ENCODE measurements at regions not wholly inside any gene's neighbourhood (a gene's known extent, or its start where the extent isn't known, plus 50 kb on each side); places are given as distances from the start of the nearest gene placed in this dataset.
A peak's percentile ranks its signal among the peaks of the same experiment; 100 is the strongest.
"Not testable (repeated sequence)": the region's sequence is repeated elsewhere in the genome, so short reads cannot be mapped to it uniquely, and the experiment has no call there.

DNA sequence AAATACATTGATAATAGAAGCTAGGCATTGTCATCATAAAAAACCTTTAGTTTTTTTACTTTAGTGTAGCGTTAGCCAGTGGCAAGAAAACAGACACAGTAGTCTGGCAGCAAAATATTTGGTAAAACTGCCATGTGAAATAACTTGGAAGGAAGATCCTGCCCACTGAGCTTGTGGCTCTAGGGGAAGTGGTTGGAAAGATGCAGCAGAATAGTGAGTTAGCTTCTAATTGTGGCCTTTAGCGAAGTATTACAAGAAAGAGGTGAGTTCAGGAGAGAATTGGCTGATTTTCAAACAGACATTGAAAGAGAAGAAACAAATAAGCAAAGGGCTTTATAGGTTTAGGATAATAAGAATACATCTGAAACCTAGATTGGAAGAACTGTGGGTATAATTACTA is 1887.8 kb upstream of the CELF4 start:
- no peak for DNase-seq

GRCh38 chr18:39450958-39451357 is 1885.4 kb upstream of the CELF4 start:
- no peak for DNase-seq

GRCh38 chr18:39449566-39449965 is 1884.0 kb upstream of the CELF4 start:
- DNase-seq, result no peak

GRCh38 chr18:39448942-39449341 is 1883.3 kb upstream of the CELF4 start:
- peak; percentile 15 for DNase-seq

DNA sequence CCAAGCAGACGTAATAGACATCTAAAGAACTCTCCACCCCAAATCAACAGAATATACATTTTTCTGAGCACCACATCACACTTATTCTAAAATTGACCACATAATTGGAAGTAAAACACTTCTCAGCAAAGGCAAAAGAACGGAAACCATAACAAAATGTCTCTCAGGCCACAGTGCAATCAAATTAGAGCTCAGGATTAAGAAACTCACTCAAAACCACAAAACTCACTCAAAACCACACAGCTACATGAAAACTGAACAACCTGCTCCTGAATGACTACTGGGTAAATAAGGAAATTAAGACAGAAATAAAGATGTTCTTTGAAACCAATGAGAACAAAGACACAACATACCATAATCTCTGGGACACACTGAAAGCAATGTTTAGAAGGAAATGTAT is 1879.4 kb upstream of the CELF4 start:
- not testable (repeated sequence) for DNase-seq

GRCh38 chr18:39441648-39442047 is 1876.0 kb upstream of the CELF4 start:
- DNase-seq, result no peak

DNA sequence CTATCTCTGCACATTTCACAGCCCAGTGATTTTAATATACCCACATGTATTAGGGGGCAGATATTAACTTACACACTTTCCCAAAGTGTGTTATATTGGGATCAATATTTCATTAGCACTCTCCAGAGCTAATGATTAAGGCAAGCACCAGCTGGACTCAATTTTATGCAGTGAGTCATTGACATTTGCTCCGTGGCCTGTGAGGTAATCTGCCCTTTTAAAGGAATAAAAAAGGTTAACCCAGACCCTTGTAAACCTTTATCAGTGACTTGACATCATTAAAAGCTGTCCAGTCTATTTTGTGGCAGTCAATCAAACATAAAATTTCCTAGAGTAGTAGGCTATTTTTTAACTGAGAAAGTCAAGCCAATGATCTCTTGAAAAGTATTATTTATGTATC is 1870.4 kb upstream of the CELF4 start:
- no peak for DNase-seq

- DNase-seq, result no peak
These were observed 1869.6 kb upstream of the CELF4 start for GRCh38 chr18:39435209-39435608.

DNA sequence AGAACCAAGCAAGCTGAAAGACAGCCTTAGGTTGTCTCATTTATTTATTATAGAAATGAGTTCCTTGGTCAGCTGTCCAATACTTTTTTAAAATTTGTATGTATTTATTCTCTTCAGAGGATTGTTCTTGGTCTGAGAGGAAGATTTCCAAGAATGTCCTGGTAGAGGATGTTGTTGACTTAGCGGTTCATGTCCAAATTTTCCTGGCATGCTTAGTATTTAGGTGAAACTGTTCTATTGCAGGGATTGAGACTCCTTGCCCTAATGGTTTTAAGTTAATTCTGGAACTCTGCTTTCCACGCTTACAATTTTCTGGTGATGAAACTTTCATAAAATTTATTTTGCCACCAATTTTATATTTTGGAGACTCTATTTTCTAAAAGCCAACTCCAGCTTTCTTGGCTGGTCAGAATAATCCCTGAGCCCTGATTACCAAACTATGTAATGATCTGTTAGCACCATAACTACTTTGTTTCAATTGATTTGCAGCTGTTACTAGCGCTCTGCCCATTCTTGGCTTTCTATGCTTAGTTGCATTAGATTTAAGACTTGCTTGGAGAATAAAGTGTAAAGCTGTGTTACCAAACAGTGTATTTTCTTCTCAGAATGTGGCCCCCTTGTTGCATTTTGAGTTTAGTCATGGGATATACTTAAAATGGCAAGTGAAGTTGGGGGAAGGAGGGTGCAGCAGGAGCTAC is 1868.8 kb upstream of the CELF4 start:
- DNase-seq, result no peak

DNA sequence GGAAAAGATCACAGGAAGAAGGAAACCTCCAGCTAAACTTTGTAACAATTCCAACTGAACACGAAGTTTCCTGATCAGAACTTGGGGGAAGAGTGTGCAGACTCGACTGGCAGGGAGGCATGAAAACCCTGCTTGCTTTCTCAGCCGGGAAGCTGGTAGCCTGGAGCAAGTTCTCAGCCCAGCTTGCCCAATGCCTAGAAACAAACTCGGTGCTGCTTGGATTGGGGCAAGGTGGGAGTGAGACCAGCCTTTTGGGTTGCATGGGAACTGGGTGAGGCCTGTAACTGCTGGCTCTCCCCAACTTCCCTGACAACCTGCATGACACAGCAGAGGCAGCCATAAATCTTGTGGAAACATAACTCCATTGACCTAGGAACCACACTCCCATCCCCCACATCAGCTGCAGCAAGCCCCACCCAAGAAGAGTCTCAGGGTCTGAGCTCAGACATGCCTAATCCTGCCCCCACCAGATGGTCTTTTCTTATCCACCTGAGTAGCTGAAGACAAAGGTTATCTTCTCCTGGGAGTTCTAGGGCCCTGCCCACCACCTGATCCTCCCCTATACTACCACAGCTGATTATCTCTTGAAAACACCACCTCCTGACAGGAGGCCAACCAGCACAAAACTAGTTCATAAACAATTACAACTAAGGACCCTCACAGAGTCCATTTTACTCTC is 1859.7 kb upstream of the CELF4 start:
- no peak for DNase-seq

DNA sequence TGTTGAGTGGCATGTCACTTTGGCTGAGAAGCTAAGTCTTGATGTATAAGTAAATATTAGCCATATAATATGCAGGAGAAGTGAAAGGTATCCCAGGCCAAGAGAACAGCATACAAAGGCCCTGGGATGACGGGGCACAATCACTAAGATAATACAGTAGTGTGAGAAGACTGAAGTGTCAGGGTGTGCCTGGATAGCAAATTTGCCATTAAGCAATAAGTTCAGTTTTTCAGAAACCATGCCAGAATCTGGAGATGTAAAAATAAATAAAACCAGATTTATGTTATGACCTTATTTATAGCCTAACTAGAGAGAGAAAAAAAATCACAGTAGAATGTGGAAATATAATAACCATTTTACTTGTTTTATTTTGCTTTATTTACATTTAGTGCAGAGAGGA is 1858.7 kb upstream of the CELF4 start:
- DNase-seq, result no peak

DNA sequence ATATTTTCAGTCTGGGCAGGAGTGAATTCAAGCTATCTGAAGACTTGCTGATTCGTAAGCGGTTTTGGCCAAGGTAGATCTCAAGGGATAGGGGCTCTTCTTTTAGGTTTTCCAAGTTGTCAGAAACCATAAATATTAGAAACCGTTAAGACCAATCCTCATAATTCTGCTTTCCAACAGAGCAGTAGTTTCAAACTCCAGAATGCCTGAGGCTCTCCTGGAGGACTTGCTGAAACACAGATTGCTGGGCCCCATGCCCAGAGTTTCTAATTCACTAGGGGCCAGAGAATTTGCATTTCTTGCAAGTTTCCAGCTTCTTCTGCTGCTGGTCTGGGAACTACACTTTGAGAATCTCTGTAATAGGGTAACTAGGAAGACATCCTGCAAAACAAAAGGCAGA is 1855.7 kb upstream of the CELF4 start:
- no peak for DNase-seq

DNA sequence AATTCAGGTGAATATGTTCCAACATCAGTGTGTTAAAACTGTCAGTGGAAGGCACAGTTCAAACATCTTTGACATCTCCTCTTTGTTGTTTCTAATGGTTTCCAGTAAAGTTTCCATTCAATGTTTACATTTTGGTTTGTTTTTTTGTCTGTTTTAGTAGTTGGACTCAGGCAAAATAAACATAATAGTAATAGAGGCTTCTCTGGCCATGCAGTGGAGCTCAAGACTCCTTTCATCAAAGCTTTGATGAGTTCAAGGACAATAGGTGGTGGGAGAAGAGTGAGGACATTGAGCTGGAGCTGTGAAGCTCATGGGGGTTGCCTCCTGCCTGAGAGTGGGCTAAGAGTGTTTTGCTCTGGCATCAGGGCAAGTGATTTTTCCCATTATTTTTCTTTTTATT is 1853.7 kb upstream of the CELF4 start:
- no peak for DNase-seq

DNA sequence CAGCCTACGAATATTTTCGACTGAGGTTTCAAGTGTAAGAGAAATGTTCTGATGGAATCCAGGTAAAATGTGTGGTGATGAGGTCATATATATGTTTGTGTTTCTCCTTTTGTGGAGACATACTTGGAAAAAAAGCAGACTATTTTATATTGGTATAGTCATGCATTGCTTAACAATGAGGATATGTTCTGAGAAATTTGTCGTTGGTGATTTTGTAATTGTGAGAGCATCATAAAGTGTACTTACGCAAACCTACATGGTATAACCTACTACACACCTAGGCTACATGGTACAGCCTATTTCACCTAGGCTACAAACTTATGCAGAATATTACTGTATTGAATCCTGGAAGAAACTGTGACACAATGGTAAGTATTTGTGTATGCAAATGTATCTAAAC is 1849.9 kb upstream of the CELF4 start:
- DNase-seq, result no peak

DNA sequence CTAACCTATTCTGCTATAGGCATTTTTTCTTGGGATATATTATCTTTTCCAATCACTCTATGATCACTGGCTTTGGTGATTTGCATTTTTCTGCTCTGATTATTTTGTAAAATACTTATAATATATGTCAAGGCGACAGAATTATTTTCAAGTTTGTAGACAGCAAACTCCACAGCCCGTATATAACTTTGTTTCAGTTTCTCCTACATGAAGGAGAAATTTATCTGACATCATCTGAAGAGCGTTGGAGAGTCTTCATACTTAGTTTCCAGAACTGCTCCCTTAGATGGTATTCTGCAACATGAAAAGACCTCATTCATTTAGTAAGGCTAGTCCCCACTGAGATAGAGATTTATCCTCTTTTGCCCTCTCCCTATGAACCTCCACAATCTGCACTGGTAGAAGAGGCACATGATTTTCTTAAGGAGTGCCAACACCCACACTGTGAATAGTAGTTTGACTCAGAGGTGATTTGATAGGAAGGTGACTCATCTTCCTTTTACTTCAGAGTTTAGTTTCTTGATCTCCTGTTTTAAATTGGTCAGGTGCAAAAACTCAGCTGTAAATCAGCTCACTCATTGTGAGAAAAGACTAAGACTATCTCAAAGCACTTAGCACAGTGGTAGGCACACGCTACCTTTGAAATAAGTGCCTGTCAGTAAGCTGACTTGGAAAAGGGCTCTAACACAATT is 1848.6 kb upstream of the CELF4 start:
- peak; percentile 36 for DNase-seq

GRCh38 chr18:39406941-39407340 is 1841.3 kb upstream of the CELF4 start:
- no peak for DNase-seq

DNA sequence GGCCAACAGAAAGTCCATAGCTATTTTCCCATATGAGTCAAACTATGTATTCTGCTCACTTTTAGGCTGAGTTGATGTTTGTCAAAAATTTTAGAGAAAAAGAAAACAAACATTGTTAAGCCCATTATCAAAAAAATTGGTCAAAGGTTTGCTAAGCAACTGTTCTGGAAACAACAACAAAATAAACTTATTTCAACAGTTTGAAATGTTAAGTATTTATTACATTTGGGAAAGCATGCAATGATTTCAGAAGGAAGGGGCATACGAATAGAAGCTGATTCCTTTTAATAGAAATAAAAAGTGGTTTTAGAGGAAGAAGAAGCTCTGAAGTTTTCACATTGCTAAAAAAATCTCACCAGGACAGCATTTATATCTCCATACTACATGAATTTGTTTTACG is 1837.5 kb upstream of the CELF4 start:
- DNase-seq, result no peak

DNA sequence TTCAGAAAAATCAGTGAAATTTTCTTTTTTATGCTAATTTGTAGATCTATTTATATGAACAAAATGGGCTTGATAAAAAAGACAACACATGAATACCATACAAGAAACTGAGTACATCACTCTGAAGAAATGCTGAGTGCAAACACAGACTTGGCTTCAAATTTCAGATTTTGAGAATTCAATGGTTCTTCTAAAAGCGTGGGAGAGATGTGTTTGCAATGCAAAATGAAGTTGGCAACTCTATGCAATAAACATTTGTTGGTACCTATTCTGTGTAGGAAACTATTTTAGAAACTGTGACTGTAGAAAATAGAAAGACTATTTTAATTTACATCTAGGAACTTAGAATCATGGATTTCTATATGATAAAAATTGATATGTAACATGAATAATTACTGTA is 1834.1 kb upstream of the CELF4 start:
- DNase-seq, result no peak

DNA sequence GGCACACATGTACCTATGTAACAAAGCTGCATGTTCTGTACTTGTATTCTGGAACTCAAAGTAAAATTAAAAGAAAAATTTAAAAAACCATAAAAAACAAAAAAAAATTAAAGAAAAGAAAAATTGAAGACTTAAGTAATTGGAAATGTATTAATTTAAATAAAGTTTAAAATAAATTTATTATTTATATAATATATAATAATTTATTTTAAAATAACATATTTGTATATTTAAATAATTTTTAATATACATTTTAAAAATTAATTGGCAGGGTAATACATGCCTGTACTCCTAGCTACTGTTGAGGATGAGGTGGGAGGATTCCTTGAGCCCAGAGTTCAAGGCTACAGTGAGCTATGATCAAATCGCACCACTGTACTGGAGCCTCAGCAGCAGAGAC is 1830.6 kb upstream of the CELF4 start:
- no peak for DNase-seq

DNA sequence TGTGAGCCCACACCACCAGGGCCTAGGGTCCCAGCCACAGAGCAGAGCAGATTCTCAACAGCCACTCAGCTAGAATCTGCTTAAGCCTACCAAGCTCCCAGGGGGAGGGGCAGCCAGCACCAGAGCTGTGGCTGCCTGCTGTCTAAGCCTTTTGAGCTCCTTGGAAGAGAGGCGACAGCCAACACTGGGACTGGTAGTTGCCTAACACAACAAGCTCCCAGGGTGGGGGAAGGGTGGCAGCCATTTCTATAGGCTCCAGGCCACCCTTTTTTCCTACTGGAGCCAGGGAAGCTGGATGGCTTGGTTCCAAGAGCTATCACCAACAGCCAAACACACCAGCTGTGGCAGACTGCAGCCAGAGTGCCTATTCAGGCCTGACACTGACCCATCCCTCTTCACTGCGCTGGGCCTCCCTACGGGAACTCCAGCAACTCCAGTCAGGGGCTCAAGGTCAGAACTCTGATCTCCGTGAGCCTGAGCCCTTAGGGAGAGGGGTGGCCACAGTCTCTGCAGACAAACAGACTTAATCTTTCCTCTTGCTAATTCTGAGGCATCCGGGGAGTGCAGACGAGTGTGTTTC is 1824.3 kb upstream of the CELF4 start:
- DNase-seq, result peak; percentile 0

- no peak for DNase-seq
These were observed 1815.3 kb upstream of the CELF4 start for GRCh38 chr18:39380866-39381265.

- no peak for DNase-seq
These were observed 1814.7 kb upstream of the CELF4 start for GRCh38 chr18:39380186-39380725.

DNA sequence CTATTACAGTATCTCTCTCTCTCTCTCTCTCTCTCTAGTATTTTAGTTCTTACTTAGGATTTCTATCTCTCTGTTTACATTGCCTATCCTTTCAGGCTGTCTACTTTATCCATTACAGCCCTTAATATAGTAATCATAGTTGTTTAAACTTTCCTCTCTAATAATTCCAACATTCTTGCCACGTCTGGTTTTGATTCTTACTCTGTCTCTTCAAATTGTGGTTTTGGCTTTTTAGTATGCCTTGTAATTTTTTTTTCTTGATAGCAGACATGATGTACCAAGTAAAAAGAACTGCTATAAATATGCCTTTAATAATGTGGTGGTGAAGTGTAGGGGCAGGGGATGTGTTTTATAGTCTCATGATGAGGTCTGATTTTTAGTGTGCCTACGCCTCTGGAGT is 1809.5 kb upstream of the CELF4 start:
- peak; percentile 6 for DNase-seq

DNA sequence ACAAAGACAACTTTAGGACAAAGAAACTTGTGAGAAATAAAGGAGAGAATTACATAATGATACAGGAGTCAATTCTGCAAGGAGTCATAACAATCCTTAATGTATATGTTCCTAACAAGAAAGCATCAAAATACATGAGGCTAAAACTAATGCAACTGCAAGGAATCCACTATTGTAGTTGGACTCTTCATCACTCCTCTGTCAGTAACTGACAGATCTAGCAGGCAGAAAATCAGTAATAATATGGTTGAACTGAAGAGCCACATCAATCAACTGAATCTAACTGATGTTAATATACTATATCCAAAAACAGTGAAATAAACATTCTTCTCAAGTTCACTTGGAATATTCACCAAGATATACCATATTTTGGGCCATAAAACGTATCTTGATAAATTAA is 1806.4 kb upstream of the CELF4 start:
- DNase-seq, result no peak
